ENCODE measurements at regions not wholly inside any gene's neighbourhood (a gene's known extent, or its start where the extent isn't known, plus 50 kb on each side); places are given as distances from the start of the nearest gene placed in this dataset.

- ChIA-PET POLR2A (no interaction called here), CTCF (ENCODE audit: low intra/inter-chr PET ratio, low total read pairs) (no interaction called here)
- H3K79me2 ChIP-seq (ENCODE audit: insufficient read depth, low read length) = no peaks in the 10 kb centered on the region
- no peaks in the 10 kb centered on the region for H4K20me1 ChIP-seq (ENCODE audit: insufficient read depth, low read length)
- no peak overlapping the region for H3K27ac ChIP-seq (ENCODE audit: extremely low read length, insufficient read depth, low read length)
- DNase-seq (ENCODE audit: low spot score) = no peak
- in situ Hi-C loops (cut with HindIII; ENCODE audit: extremely low pct_ligation_motif_present, low pct_unique_long_range_greater_than_20kb) (no loop called here), intact Hi-C loops (cut with micrococcal nuclease; ENCODE audit: unreplicated experiment) (no loop called here)
- H2AFZ ChIP-seq (ENCODE audit: low read length) = no peak overlapping the region
- no peak for TF ChIP-seq NKX3-1 (CRISPR knock-in tag; IDR thresholded peaks at IDR 0.05)
- no peak for TF ChIP-seq TARDBP (CRISPR knock-in tag; IDR thresholded peaks at IDR 0.05)
- no peak for TF ChIP-seq RBFOX2 (IDR thresholded peaks at IDR 0.05; ENCODE audit: low read depth, low read length)
- TF ChIP-seq ZNF33B (CRISPR knock-in tag; IDR thresholded peaks at IDR 0.05) = no peak
- TF ChIP-seq PHF8 (CRISPR knock-in tag; IDR thresholded peaks at IDR 0.05) = no peak
- no peak for TF ChIP-seq SRSF4 (IDR thresholded peaks at IDR 0.05; ENCODE audit: low read depth, low read length, poor library complexity, severe bottlenecking)
- TF ChIP-seq ATF6 (CRISPR knock-in tag; conservative IDR thresholded peaks at IDR 0.05) = no peak
- TF ChIP-seq ZNF564 (CRISPR knock-in tag; IDR thresholded peaks at IDR 0.05) = no peak
- no peak for TF ChIP-seq MYC (CRISPR knock-in tag; IDR thresholded peaks at IDR 0.05; ENCODE audit: borderline replicate concordance)
- no peak for TF ChIP-seq DBP (CRISPR knock-in tag; IDR thresholded peaks at IDR 0.05; ENCODE audit: not compliant biosample characterization)
- TF ChIP-seq ZBTB39 (CRISPR knock-in tag; IDR thresholded peaks at IDR 0.05) = no peak
- TF ChIP-seq HDAC2 (CRISPR knock-in tag; IDR thresholded peaks at IDR 0.05) = no peak
- TF ChIP-seq CHCHD3 (CRISPR knock-in tag; IDR thresholded peaks at IDR 0.05) = no peak
- no peak for TF ChIP-seq ZBTB7B (CRISPR knock-in tag; IDR thresholded peaks at IDR 0.05)
- TF ChIP-seq ZNF704 (CRISPR knock-in tag; IDR thresholded peaks at IDR 0.05; ENCODE audit: borderline replicate concordance) = no peak
- no peak for TF ChIP-seq U2AF1 (optimal IDR thresholded peaks at IDR 0.05; ENCODE audit: low read depth, low read length)
- TF ChIP-seq ZNF17 (CRISPR knock-in tag; IDR thresholded peaks at IDR 0.05) = no peak
- no peak for FAIRE-seq
- H3K4me1 ChIP-seq (ENCODE audit: insufficient read depth, low read length) = no peaks in the 10 kb centered on the region
- no peak overlapping the region for H3K4me2 ChIP-seq (ENCODE audit: low read depth, low read length)
- no TSS peak for BruUV-seq (replicated peaks)
- WGBS (ENCODE audit: low lambda C conversion rate) = 5% methylated on average over 2 of the region's 2 CpGs
- no peak overlapping the region for H3K4me3 ChIP-seq (replicated peaks in 1 of 3; ENCODE audit: insufficient read depth in 1 of 3, low read depth in 2 of 3, low read length in 3 of 3)
- ATAC-seq = no peak
- no peaks in the 10 kb centered on the region for H3K9me3 ChIP-seq (ENCODE audit: low read length)
- H3K36me3 ChIP-seq (replicated peaks in 1 of 2; ENCODE audit: control insufficient read depth in 1 of 2, insufficient read depth in 2 of 2, low read length in 2 of 2) = no peaks in the 10 kb centered on the region
- H3K27me3 ChIP-seq (ENCODE audit: control insufficient read depth in 1 of 2, insufficient read depth in 2 of 2, low read length in 2 of 2) = no peaks in the 10 kb centered on the region
- H3K9ac ChIP-seq (ENCODE audit: insufficient read depth, low read depth, low read length) = no peak overlapping the region
Observed at GRCh38 chr4:45776146-45776545, 347.7 kb downstream of the GABRG1 start.

Data from HepG2 (cell line).